GM12864 (cell line): ENCODE measurements at regions not wholly inside any gene's neighbourhood (a gene's known extent, or its start where the extent isn't known, plus 50 kb on each side); places are given as distances from the start of the nearest gene placed in this dataset.

Experiments used
- DNase-seq: peaks from one replicate; pipeline ENCODE4 v3.0.0-alpha.2; 2011; ENCODE audit warnings: low read depth
- H3K4me3 ChIP-seq: 2 replicates; pipeline ENCODE4 v1.5.1; 2011; ENCODE audit warnings: mild to moderate bottlenecking, low read depth, low read length, control low read depth
- TF ChIP-seq, protein P1 (sequence below): IDR thresholded peaks from 2 replicates; pipeline ENCODE4 v1.5.1; 2011; ENCODE audit warnings: low read depth, mild to moderate bottlenecking, moderate library complexity, low read length, control low read depth, inconsistent platforms; ENCODE audit errors: missing control alignments

DNA sequence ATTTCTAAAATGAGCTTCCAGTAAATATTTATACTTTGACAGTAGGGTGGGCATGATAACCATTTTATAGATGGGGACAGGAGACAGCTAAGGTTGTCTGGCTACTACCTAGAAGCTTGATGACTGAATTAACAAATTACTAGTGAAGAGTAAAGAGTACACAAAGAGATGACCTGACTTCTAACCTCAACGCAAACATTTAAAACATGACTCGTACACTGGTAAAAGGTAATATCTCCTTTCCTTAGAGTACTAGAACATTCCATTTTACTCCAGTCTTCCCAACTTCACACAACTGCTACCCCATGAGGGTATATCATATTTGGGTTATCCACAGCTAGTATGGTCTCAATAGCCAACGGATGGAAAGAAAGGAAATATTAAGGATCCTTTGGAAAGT, 258.9 kb downstream of the FOXO1 start:
- no peak overlapping the region for H3K4me3 ChIP-seq
- DNase-seq, result no peak
- TF ChIP-seq, protein P1, sequence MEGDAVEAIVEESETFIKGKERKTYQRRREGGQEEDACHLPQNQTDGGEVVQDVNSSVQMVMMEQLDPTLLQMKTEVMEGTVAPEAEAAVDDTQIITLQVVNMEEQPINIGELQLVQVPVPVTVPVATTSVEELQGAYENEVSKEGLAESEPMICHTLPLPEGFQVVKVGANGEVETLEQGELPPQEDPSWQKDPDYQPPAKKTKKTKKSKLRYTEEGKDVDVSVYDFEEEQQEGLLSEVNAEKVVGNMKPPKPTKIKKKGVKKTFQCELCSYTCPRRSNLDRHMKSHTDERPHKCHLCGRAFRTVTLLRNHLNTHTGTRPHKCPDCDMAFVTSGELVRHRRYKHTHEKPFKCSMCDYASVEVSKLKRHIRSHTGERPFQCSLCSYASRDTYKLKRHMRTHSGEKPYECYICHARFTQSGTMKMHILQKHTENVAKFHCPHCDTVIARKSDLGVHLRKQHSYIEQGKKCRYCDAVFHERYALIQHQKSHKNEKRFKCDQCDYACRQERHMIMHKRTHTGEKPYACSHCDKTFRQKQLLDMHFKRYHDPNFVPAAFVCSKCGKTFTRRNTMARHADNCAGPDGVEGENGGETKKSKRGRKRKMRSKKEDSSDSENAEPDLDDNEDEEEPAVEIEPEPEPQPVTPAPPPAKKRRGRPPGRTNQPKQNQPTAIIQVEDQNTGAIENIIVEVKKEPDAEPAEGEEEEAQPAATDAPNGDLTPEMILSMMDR, result no peak

DNA sequence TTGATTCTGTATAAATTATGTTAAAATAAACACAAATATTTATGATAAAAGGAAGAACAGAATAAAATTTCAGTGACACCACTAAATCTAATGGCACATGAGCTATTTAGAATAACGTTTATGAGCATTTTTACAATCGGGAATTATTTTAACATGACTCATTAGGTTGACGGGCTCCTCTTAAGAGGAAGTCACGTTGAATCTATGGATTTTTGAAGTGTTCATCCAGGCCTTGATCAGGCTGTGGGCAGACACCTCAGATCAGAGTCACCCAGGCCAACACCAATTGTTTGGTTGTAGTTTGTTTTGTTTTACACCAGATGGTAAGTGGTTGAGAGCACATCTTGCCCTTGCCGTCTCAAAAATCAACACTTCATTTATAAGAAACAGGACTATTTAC, 257.8 kb downstream of the FOXO1 start:
- TF ChIP-seq, protein P1, result no peak
- no peak for DNase-seq
- no peak overlapping the region for H3K4me3 ChIP-seq

DNA sequence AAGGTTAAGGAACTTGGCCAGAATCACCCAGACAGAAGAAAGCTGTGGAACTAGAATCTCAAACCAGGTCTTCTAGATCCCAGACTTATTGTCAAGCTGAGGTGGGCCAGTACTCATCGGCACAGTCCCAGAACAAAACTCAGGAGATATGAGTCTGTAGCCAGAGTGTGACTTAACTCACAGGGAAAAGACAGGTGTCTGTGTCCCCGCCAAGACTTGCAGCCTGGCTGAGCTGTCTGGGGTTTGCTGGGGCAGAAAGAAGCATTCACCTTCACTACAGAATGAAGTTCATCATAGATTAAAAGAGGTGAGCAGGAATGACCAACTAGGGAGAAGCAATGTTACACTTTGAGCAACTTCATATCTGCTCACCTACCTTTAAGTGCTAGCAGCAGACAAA, 257.2 kb downstream of the FOXO1 start:
- no peak overlapping the region for H3K4me3 ChIP-seq
- TF ChIP-seq, protein P1, result no peak
- no peak for DNase-seq

DNA sequence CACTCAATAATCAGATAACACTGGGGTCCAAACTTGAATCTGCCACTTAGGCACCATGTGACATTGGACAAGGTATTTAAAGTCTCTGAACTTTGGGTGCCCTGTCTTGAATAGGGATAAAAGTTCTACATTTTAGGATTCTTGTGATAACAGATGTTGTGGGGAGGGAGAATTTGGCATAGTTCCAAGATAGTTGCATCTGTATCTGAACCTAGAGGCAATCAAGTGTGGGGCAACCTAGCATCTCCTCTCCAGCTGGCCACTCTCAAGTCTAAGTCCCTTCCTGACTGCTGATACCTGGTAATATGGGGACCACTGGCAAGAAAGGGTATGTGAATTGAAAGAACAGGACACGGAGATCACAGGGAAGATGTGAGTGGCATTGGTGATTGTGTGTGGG, 256.1 kb downstream of the FOXO1 start:
- no peak overlapping the region for H3K4me3 ChIP-seq
- no peak for DNase-seq
- TF ChIP-seq, protein P1, result no peak

DNA sequence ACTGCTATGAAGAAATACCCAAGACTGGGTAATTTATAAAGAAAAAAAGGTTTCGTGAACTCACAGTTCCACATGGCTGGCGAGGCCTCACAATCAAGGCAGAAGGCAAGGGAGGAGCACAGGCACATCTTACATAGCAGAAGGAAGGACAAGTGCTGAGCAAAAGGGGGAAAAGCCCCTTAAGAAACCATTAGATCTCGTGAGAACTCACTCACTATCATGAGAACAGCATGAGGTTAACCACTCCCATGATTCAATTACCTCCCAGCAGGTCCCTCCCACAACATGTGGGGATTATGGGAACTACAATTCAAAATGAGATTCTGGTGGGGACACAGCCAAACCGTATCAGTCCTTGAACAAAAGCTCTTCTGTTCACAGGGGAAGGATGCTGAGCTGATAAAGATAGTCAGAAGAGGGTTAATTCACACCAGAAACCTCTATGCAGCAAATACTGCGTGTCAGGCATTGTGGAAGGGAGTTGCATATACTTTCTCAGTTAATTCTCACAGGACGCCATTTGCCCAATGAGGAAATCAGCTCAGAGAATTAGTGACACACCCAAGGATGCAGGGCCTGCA, 246.2 kb downstream of the FOXO1 start:
- no peak overlapping the region for H3K4me3 ChIP-seq
- TF ChIP-seq, protein P1, result no peak
- DNase-seq, result no peak

DNA sequence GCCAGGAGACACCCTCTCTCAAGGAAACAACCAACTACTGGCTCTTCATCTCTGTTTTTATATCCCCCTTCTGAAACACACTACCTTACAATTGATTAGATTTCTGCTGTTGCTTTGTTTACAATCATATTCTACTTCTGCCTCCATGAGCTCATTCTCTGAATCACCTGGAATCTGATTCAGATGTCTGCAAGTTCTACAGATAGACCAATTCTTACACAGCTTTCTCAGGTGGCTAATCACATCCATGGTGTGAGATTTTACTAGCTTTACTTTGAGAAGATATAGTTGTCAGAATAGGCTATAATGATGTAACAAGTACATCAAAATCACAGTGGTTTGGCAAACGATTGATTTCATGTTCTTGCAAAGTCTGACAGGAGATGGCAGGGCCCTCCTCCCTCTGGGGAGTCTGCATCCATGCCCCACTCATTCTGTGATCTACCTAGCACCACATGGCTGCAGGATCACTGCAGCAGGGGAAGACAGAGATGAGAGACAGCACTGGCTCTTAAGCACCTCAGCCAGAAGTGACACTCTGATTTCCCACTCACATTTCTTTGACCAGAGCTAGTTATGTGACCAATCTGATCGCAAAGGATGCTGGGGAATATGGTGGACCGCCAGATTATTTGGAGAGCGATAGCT, 243.7 kb downstream of the FOXO1 start:
- TF ChIP-seq, protein P1, result no peak
- no peak for DNase-seq
- no peak overlapping the region for H3K4me3 ChIP-seq

DNA sequence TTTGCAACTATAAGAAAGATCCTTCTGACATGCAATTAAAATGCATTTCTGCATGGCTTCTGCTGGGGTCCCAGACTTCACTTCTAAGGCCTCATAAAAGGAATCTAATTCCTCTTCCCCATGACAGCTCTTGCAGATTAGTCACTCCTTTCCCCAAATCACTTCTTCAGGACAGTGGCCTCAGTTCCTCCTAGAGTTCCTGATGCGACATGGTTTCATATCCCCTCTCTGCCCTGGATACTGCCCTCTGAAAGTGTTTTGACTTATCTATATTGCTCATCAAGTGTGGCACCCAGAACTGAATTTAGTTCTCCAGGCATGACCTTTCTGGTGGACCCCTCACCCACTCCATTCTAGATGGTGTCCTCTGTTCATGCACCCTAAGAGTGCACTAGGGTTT, 238.1 kb downstream of the FOXO1 start:
- TF ChIP-seq, protein P1, result no peak
- DNase-seq, result no peak
- no peak overlapping the region for H3K4me3 ChIP-seq
